ENCODE measurements at regions not wholly inside any gene's neighbourhood (a gene's known extent, or its start where the extent isn't known, plus 50 kb on each side); places are given as distances from the start of the nearest gene placed in this dataset.

DNA sequence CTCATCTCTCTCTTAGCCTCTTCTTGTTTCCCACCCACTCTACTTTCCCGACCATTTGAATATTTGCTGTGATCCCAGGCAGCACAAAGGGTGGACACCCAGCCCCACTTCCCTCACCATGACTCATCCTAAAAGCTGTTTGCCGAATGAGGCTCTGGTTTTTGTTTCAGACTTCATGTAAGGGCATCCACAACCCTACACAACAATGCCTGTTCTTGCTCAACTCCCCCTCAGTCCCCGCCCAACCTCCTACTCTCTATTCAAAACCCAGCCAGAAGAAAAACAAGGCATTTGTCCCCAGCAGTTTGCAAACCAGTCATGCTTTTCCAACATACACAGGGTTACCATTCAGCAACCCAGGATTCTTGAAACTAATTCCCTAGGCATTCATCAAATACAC, 516.5 kb upstream of the CNKSR2 start:
- POLR2A ChIA-PET = no interaction called here
- Histone ChIP-seq H3K27me3 (ENCODE audit: control insufficient read depth in 2 of 2, insufficient read depth in 2 of 2, low read length in 2 of 2) (no peaks in the 10 kb centered on the region), H3K4me1 (replicated peaks in 1 of 2; ENCODE audit: control insufficient read depth in 2 of 2, insufficient read depth in 2 of 2, low read length in 2 of 2) (no peaks in the 10 kb centered on the region), H3K9me1 (ENCODE audit: control insufficient read depth, insufficient read depth, low read length) (no peaks in the 10 kb centered on the region), H3K4me3 (no peak overlapping the region), H3K4me2 (ENCODE audit: insufficient read depth, low read length) (no peak overlapping the region), H3K9me3 (replicated peaks; ENCODE audit: control insufficient read depth, insufficient read depth, low read depth, low read length) (no peaks in the 10 kb centered on the region), H4K20me1 (replicated peaks; ENCODE audit: control insufficient read depth, insufficient read depth, low read length) (no peaks in the 10 kb centered on the region), H3K79me2 (ENCODE audit: control insufficient read depth, insufficient read depth, low read length) (no peaks in the 10 kb centered on the region), H3K27ac (ENCODE audit: extremely low read depth, low read depth, low read length) (no peak overlapping the region), H3K9ac (ENCODE audit: insufficient read depth in 1 of 2, low read depth in 2 of 2, low read length in 2 of 2) (no peak overlapping the region), H3K36me3 (ENCODE audit: control insufficient read depth, insufficient read depth, low read length) (no peaks in the 10 kb centered on the region), H2AFZ (ENCODE audit: low read depth, low read length) (no peak overlapping the region)
- 0% methylated on average over 3 of the region's 3 CpGs for WGBS (ENCODE audit: insufficient coverage, low coverage, missing lambda C conversion rate)
- DNase-seq (ENCODE audit: extremely low read depth in 1 of 4, low spot score in 3 of 4) (no peak), FAIRE-seq (no peak), ATAC-seq (no peak)
- BruUV-seq (replicated peaks) = no TSS peak
- TF ChIP-seq CHD2 (IDR thresholded peaks at IDR 0.05; ENCODE audit: low read depth, low read length) (no peak), RNF219 (CRISPR knock-in tag; IDR thresholded peaks at IDR 0.05) (no peak), ZNF318 (IDR thresholded peaks at IDR 0.05; ENCODE audit: borderline replicate concordance in 1 of 2, low read depth in 1 of 2) (no peak)
- intact Hi-C loops (cut with micrococcal nuclease) = no loop called here
- in situ Hi-C loops (cut with MboI) = no loop called here
- CTCF ChIA-PET (ENCODE audit: low intra/inter-chr PET ratio) = no interaction called here

All from K562 (cell line).